GM23248 (cell line): ENCODE measurements at regions not wholly inside any gene's neighbourhood (a gene's known extent, or its start where the extent isn't known, plus 50 kb on each side); places are given as distances from the start of the nearest gene placed in this dataset.

Source experiments
- DNase-seq: peaks from one replicate; pipeline ENCODE4 v3.0.0-alpha.2; 2015
- H2AFZ ChIP-seq: fragments of 200-600 bp; sonication (generic); 2 replicates; pipeline ENCODE4 v1.6.1; 2016; ENCODE audit warnings: antibody characterized with exemption
- H3F3A ChIP-seq: fragments of 200-600 bp; sonication (generic); 2 replicates; pipeline ENCODE4 v1.6.1; 2016; ENCODE audit warnings: mild to moderate bottlenecking, antibody characterized with exemption, mixed run types; ENCODE audit not compliant: insufficient read depth
- H3K27ac ChIP-seq: fragments of 200-600 bp; sonication (generic); 2 replicates; pipeline ENCODE4 v1.5.1; 2016; ENCODE audit warnings: mild to moderate bottlenecking
- H3K27me3 ChIP-seq: fragments of 200-600 bp; sonication (generic); replicated peaks from 2 replicates; pipeline ENCODE4 v1.6.1; 2016; ENCODE audit warnings: mild to moderate bottlenecking; ENCODE audit not compliant: insufficient read depth
- H3K36me3 ChIP-seq: fragments of 200-600 bp; sonication (generic); 2 replicates; pipeline ENCODE4 v1.6.1; 2016; ENCODE audit warnings: low read depth, mild to moderate bottlenecking
- H3K4me1 ChIP-seq: fragments of 200-600 bp; sonication (generic); 2 replicates; pipeline ENCODE4 v1.6.1; 2016; ENCODE audit warnings: mild to moderate bottlenecking; ENCODE audit not compliant: insufficient read depth
- H3K4me2 ChIP-seq: fragments of 200-600 bp; sonication (generic); one replicate; pipeline ENCODE4 v1.6.1; 2016; ENCODE audit warnings: mild to moderate bottlenecking; ENCODE audit not compliant: unreplicated experiment
- H3K4me3 ChIP-seq: fragments of 200-600 bp; sonication (generic); 2 replicates; pipeline ENCODE4 v1.5.1; 2016; ENCODE audit warnings: mild to moderate bottlenecking
- H3K79me2 ChIP-seq: fragments of 200-600 bp; sonication (generic); 2 replicates; pipeline ENCODE4 v1.6.1; 2016; ENCODE audit warnings: mild to moderate bottlenecking; ENCODE audit not compliant: insufficient read depth
- H3K9ac ChIP-seq: fragments of 200-600 bp; sonication (generic); 2 replicates; pipeline ENCODE4 v1.6.1; 2016; ENCODE audit warnings: mild to moderate bottlenecking
- H3K9me2 ChIP-seq: fragments of 200-600 bp; sonication (generic); 2 replicates; pipeline ENCODE4 v1.6.1; 2016; ENCODE audit warnings: mixed run types, mild to moderate bottlenecking, moderate library complexity; ENCODE audit not compliant: insufficient read depth
- H3K9me3 ChIP-seq: fragments of 200-600 bp; sonication (generic); one replicate; pipeline ENCODE4 v1.6.1; 2017; ENCODE audit warnings: low read depth
- H4K20me1 ChIP-seq: fragments of 200-600 bp; sonication (generic); 2 replicates; pipeline ENCODE4 v1.6.0; 2016; ENCODE audit not compliant: insufficient read depth
- EZH2 ChIP-seq: fragments of 200-600 bp; sonication (generic); IDR thresholded peaks from 2 replicates; pipeline ENCODE4 v1.6.1; 2018; ENCODE audit warnings: antibody characterized with exemption, mild to moderate bottlenecking; ENCODE audit not compliant: insufficient read depth, poor library complexity, severe bottlenecking
- EZH2phosphoT487 ChIP-seq: fragments of 200-600 bp; sonication (generic); IDR thresholded peaks from 2 replicates; pipeline ENCODE4 v1.6.1; 2018; ENCODE audit warnings: antibody characterized with exemption, moderate library complexity, mild to moderate bottlenecking, low read depth; ENCODE audit not compliant: insufficient read depth
- WGBS, 2 experiments: methylation state at CpG; one replicate each; pipeline ENCODE4 v1.1.6; 2015 to 2017; ENCODE audit warnings: low lambda C conversion rate in 2 of 2, low coverage in 1 of 2; ENCODE audit errors: missing lambda C conversion rate in 2 of 2; 5-methylcytosine and 5-hydroxymethylcytosine counted together
- in situ Hi-C: fragments of 300-500 bp; cut with MboI; formaldehyde crosslinking; loops from 2 replicates; pipeline ENCODE4 v1.15.0; 2020

DNA sequence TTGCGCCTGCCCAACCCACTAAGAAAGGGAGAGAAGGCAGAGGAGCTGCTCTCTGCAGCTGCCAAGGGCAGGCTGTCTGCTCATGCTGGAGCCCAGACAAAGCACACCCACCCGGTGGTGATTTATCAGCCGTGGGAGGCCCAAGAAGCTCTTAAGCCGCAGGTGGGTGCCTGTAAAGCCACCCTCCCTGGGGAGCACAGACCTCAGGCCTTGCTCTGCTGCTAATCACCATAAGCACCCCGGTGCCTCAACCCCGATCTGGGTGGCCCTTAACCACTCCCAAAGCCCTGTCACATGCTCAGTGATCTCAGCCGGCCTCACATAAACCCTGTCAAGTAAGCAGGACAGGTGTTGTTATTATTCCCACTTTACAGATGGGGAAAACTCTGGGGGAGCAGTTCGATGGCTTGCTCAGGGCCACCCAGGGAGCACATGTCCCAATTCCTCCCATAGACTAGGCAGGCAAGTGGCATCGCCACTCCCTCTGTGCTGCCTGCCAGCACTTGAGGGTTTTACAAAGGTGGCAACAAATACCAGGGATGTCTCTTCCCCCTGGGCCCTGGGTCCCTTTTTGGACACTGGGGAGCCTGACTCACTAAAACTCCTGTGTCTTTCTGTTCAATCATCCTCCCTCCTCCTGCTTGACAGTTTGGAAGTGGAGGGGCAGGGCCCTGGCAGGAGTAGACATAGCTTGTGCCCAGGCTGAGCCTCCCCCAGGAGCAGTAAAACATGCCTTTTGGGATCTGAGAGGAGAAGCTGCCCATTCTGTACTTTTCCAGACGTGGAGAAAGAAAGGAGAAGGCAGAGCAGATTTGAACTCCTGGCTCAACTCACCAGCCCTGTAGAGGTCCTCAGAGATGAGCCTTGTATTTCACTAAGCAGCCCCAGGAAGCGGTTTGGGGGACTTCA lies 299.3 kb downstream of the SOX9 start:
- Histone ChIP-seq H3K4me2 (no peak overlapping the region), H3K27ac (no peak overlapping the region)

DNA sequence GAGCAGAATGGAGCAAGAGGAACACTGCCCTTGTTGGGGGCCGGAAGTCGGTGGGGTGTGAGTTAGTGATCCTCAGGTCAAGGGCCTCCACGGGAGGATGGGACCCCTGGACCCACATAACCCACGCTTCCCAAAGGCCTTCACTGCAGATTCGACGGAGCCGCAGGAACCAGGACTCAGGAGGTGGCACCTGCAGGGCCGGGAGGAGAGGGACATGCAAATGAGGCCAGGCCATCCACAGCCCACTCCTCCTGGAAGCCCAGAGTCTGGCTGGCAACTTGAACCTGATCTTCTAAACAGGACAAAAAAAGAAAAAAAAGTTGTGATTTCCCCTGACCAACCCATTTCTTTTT lies 299.9 kb downstream of the SOX9 start:
- 81 to 90% methylated on average over 8 of the region's 8 CpGs for WGBS, 2 experiments
- no peak overlapping the region for H2AFZ ChIP-seq
- TF ChIP-seq EZH2phosphoT487 (no peak), EZH2 (no peak)
- no peak overlapping the region for H3K9ac ChIP-seq
- H3K9me3 ChIP-seq: no peaks in the 10 kb centered on the region
- in situ Hi-C loops: no loop called here
- H3K4me1 ChIP-seq: peaks cover 33% of the 10 kb centered on the region
- H3K9me2 ChIP-seq: no peaks in the 10 kb centered on the region
- H4K20me1 ChIP-seq: no peaks in the 10 kb centered on the region
- H3K4me2 ChIP-seq: no peak overlapping the region
- no peaks in the 10 kb centered on the region for H3K79me2 ChIP-seq
- H3K27ac ChIP-seq: 0 out of 2 replicates have a peak overlapping the region, but pooled peaks have one; percentile 19
- H3F3A ChIP-seq: 0 out of 2 replicates have a peak, but pooled peaks cover 14% of the 10 kb centered on the region
- no peak for DNase-seq
- peaks cover 6% of the 10 kb centered on the region; the same call in 1 of the 2 replicates for H3K36me3 ChIP-seq
- H3K4me3 ChIP-seq: no peak overlapping the region
- no peaks in the 10 kb centered on the region for H3K27me3 ChIP-seq

More for the DNA sequence above, 299.3 kb downstream of the SOX9 start:
- Histone ChIP-seq H3K79me2 (no peaks in the 10 kb centered on the region), H4K20me1 (no peaks in the 10 kb centered on the region), H3F3A (0 out of 2 replicates have a peak, but pooled peaks cover 14% of the 10 kb centered on the region), H3K9me2 (no peaks in the 10 kb centered on the region), H2AFZ (no peak overlapping the region), H3K9me3 (no peaks in the 10 kb centered on the region), H3K4me3 (no peak overlapping the region), H3K9ac (no peak overlapping the region), H3K27me3 (no peaks in the 10 kb centered on the region), H3K36me3 (peaks cover 6% of the 10 kb centered on the region; the same call in 1 of the 2 replicates), H3K4me1 (peaks cover 33% of the 10 kb centered on the region)
- in situ Hi-C loops: no loop called here
- DNase-seq: peak; percentile 12
- 88% methylated on average over 11 of the region's 11 CpGs for WGBS, 2 experiments
- no peak for TF ChIP-seq EZH2
- TF ChIP-seq EZH2phosphoT487: no peak

DNA sequence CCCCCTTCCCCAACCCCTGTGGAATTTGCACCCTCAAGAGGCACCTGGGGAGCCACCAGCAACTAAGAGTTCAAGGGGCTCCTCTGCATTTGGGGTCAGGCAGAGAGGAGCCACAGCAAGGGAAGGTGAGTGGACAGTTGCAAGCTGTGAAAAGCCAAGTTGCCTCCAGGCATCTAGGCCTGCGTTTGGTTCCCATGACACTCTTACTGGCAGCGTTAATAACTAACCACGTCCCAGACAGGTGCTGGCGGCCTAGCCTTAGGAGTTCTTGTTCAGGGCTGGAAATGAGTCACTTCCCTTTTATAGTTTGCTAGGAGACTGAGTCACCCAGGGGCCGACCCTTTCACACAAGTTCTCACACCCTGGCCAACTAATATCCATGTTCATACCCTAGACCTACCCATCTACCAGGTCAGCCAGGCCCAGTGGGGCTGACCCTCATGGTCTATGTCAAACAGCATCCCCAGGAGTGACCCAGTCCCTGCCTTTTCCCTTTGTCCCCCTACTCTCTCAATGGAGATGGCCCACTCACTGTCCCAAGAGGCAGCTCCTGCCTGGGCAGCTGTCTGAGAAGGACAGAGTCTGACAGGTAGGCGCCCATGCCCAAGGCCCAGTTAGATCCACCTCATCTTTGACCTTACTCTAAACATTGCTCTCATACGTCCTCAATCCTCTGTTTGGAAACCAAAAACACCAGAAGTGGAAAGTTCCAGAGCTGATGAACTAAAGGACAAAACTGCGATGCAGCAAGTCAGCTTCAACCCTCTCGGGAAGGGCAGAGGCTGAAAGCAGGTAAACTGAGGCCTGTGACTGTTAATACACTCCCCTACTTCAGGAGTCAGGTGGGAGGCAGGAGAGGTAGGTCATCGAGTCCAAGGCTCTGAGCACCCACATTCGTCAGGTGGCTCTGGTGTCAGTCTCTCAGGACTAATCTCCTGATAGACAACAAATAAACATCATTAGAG lies 300.6 kb downstream of the SOX9 start:
- Histone ChIP-seq H3K36me3 (peaks cover 6% of the 10 kb centered on the region; the same call in 1 of the 2 replicates), H3F3A (0 out of 2 replicates have a peak, but pooled peaks cover 14% of the 10 kb centered on the region), H3K9me2 (no peaks in the 10 kb centered on the region), H2AFZ (no peak overlapping the region), H4K20me1 (no peaks in the 10 kb centered on the region), H3K4me3 (no peak overlapping the region), H3K27me3 (no peaks in the 10 kb centered on the region), H3K4me2 (no peak overlapping the region), H3K4me1 (peaks cover 33% of the 10 kb centered on the region), H3K9me3 (no peaks in the 10 kb centered on the region), H3K27ac (0 out of 2 replicates have a peak overlapping the region, but pooled peaks have one; percentile 19), H3K9ac (no peak overlapping the region), H3K79me2 (no peaks in the 10 kb centered on the region)
- WGBS, 2 experiments: 51 to 54% methylated on average over 11 of the region's 11 CpGs
- TF ChIP-seq EZH2: no peak
- no peak for TF ChIP-seq EZH2phosphoT487
- in situ Hi-C loops: no loop called here
- peak; percentile 98 for DNase-seq

DNA sequence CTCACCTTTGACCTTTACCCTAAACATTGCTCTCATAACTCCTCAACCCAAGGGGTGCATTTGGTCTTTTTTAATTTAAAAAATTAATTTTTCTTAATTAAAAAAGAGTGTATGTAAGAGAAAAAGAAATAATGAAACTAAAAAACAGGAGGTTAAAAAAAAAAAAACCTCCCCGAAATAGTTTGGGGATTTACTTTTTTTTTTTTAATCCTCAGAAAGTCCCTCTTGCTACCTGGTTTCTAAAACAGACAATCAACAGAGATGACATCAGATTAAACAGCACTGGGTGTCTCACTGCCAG lies 301.3 kb downstream of the SOX9 start:
- no peak overlapping the region for H2AFZ ChIP-seq
- peaks cover 33% of the 10 kb centered on the region for H3K4me1 ChIP-seq
- peak overlapping the region; percentile 30 for H3K4me2 ChIP-seq
- H3K27ac ChIP-seq: peak overlapping the region; percentile 75
- 0 out of 2 replicates have a peak, but pooled peaks cover 14% of the 10 kb centered on the region for H3F3A ChIP-seq
- WGBS, 2 experiments: 59 to 70% methylated on average over 1 of the region's 1 CpG
- TF ChIP-seq EZH2: no peak
- TF ChIP-seq EZH2phosphoT487: no peak
- in situ Hi-C loops: no loop called here
- no peaks in the 10 kb centered on the region for H4K20me1 ChIP-seq
- no peak overlapping the region for H3K9ac ChIP-seq
- no peaks in the 10 kb centered on the region for H3K27me3 ChIP-seq
- DNase-seq: no peak
- no peaks in the 10 kb centered on the region for H3K9me2 ChIP-seq
- H3K4me3 ChIP-seq: 0 out of 2 replicates have a peak overlapping the region, but pooled peaks have one; percentile 39
- H3K9me3 ChIP-seq: no peaks in the 10 kb centered on the region
- peaks cover 6% of the 10 kb centered on the region; the same call in 1 of the 2 replicates for H3K36me3 ChIP-seq
- no peaks in the 10 kb centered on the region for H3K79me2 ChIP-seq
